Stimulated activated naive CD4-positive, alpha-beta T cell treated with Interleukin-2 at 50 U/mL for 16 hours (primary cell): ENCODE measurements at regions not wholly inside any gene's neighbourhood (a gene's known extent, or its start where the extent isn't known, plus 50 kb on each side); places are given as distances from the start of the nearest gene placed in this dataset.
"Not testable (repeated sequence)": the region's sequence is repeated elsewhere in the genome, so short reads cannot be mapped to it uniquely, and the experiment has no call there.

Source experiments
- DNase-seq: peaks from one replicate; lab custom pipeline; 2025; lab: John Stamatoyannopoulos, UW

DNA sequence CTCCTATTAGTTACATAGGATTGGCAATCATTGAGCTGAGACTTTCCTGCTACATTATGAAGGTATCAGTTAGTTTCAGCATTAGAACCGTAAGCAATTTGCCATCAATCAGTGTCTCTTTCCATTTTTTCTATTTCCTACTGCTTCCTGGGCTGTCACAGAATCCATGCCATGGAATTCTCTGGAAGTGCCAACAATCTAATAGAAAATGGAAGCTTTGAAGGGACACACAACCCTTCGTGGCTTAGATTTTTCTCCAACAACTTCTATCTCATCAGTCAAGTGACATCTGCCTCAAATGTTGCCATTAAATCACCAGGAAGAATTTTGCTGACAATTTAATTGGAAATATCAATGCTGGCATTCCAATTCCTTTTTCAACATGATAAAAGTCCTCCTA lies 183.5 kb upstream of the PARD3B start:
- no peak for DNase-seq

DNA sequence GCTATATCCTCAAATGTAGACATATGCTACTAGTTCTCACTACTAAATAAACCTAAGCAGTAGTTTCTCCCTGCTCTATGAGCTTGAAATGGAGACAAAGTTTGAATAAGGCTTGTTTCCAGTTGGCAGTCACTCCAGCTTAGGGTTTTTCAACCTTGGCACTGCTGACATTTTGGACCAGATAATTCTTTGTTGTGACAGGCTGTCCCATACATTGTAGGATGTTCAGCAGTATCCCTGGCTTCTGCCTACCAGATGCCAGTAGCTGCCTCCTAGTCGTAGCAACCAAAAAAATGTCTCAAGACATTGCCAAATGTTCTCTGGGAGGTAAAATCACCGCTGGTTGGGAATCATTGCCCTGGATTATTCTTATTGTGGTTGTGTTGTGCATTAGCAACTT lies 182.7 kb upstream of the PARD3B start:
- DNase-seq = no peak

DNA sequence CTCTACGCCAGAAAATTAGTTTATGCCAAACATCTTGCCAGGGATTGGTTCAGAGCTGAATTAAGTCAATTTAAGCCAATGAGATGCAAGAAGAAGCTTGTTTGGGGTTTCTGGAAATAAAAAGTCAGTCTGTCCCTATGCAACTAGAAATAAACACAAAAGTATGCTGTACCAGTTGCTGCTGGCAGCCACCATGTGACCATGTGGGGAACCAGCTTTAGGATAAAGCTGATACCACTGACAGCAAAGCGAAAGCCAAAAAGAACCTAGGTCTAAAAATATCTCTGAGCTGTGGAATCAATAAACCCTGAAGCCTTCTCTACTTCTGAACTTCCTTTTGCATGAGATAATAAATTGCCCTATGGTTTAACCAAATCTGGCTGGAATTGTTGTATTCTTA lies 181.8 kb upstream of the PARD3B start:
- DNase-seq = no peak

DNA sequence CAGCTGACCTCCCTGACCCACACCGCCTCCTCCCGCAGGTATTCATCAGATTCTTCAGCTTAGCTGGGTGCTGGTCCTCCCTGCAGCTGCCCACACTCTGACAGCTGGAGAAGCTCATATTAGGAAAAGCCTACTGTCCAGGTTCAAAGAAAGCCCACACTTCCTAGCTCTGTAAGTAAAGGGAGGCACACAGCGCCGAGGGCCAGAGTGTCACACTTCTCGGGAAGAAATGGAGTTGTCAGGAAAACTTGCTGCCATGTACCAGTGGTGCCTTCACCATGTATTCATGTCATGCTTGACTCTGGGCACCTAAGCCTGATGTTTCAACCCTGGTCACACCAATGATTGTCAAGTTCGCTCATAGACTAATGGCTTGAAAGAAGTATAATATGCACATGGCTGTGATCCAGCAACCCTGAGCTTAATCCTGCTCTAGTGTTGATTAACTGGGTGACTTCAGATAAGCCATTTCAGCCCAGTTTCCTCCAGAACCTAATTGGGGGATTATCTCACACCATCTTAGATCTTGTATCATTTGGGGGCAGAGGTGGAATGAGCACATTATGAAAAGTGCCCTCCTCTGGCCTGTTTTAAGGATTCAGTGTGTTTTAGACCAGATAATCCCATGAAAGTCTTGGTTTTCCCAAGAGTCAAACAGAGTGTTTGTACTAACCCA lies 180.3 kb upstream of the PARD3B start:
- no peak for DNase-seq

DNA sequence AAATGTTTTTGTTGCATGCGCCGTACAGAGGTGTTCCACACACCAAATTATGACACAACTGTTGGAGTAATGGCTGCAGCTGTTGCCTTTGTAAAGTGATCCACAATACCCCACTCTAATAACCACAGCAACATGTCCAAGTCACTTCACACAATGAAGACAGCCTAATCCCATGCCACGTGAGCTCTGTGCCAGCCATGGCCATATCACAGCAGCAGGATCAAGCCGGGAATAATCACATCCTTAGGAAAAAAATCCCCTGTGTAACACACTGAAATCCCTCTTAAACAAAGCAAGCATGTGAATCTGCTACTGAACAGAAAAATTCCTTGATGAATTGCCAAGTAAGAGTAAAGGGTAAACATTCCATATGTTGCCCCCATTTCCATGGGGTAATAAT lies 179.5 kb upstream of the PARD3B start:
- no peak for DNase-seq

DNA sequence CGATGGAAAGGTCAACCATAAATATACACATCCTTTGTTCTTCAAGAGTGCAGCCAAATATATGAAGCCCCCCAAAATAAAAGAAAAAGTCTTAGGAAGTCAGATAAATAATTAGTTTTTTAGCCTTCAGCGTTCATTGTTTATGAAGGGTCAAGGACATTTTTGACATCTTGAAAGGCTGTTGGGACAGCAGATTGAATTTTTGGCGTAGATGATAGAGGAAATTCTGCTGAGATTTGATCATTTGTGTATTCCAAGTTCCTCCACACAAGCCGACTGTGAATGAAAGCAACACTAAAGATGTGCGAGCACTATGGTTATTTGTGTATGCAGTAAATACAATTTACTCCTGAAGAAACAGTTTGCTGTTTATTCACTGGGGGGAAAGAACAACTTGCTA lies 177.8 kb upstream of the PARD3B start:
- DNase-seq = no peak

DNA sequence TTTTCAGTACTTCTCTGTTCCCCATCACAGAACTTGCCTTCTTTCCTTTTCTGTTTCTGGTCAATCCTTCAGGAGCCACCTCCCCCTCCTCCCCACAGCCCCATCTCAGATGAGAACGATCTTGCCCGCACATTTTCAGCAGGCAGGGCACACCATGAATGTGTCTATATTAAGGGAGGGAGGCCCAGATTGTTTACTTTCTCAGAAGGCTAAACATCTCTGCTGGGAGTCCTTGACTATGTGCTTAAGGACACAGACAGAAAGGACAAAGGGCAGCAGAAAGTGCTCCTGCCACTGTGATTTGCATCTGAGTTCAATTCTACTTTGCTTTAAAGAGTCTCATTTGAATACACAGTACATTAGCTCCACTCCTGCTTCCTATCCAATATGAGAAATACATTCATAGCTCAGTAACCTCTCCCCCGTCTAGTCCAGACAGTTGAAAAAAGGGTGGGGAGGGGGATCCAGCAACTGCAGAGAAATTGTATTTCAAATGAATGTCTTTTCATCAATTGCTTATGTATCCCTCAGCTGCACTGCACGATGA lies 175.0 kb upstream of the PARD3B start:
- no peak for DNase-seq

DNA sequence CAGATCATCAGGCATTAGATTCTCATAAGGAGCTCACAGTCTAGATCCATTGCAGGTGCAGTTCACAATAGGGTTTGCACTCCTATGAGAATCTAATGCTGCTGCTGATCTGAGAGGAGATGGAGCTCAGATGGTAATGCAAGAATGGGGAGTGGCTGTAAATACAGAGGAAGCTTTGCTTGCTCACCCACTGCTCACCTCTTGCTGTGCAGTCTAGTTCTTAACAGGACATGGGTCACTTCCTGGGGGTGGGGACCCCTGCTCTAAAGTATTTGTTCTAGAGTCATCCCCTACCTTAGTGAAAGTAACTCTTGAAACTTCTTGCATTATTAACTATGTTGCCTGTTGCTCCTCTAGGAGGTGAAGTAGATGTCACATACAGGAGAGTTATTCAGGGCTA lies 171.3 kb upstream of the PARD3B start:
- no peak for DNase-seq

DNA sequence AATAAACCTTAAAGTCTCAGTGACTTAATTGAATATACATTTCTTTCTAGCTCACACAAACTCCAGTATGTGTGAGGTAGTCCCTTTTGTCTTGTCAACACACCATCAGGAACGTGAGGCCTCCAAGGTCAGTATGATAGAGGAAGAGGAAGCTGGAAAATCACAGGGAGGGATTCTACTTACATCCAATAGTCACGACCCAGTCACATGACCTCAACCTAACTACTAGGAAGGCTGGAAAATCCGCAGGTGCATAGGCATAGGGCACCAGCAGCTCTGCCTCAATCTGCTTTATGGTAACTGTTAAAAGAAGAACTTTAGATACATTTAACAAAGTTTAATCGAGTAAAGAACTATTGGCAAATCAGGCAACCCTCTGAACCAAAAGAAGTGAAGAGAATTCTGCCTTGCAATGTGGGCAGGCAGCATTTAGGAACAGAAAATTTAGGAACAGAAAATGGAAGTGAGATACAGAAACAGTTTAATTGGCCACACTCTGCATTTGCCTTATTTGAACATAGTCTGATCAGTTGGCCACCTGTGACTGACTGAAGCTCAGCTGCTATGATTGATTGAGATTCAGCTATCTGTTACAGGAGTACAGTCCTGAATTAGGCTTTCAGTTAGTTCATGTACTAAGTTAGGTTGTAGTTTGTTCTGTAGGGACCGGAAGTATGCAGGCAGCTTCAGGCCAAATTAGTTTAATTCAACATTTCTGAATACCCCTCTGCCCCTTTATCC lies 165.0 kb upstream of the PARD3B start:
- no peak for DNase-seq

DNA sequence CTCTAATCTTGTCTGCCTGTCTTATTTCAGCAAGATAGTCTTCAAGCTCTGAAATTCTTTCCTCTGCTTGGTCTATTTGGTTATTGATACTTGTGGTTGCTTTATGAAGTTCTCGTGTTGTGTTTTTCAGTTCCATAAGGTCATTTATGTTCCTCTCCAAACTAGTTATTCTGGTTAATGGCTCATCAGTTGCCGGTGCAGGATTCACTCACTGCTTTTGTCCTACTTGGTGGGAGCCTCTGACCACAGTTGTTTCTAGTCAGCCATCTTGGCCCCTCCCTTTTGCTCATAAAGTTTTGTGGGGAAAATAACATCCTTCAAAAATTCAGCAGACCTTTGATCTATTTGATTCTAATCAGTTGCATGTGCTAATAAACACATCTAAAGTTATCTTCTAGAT lies 158.6 kb upstream of the PARD3B start:
- no peak for DNase-seq

DNA sequence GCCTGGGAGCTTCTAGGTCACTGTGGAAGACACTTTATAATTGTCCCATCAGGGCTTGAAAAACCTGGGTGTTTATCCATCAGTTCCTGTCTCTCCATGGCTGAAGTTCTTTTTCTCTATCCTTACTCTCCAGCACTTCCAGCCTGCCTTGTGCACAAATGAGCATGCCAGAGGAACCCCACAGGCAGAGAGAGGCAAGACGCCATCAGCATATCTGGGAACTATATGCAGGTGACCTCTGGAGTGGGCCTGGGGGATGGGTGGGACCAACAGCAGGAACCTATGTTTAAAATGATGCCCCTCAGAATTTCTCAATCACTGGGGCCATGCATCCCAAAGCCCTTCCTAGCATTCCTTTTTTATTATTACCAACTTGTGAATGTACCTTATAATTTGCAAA lies 156.2 kb upstream of the PARD3B start:
- no peak for DNase-seq

DNA sequence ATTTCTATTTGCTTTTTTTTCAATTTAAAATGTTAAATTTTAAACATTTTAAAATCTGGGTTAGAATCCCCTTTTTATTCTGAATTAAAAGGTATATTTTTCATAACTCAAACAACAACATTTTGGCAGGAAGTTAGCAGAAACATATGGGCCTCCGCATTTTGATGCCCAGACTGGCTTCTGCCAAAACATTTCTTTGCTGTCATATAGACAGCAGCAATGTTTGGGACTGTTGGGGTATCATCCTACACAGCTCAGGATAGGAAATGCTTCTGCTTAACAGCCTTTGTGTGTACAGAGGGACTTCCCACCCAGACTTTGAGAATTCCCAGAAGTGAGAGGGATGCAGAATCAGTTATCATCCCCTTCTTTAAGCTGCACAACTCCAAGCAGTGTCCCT lies 155.4 kb upstream of the PARD3B start:
- DNase-seq = no peak

DNA sequence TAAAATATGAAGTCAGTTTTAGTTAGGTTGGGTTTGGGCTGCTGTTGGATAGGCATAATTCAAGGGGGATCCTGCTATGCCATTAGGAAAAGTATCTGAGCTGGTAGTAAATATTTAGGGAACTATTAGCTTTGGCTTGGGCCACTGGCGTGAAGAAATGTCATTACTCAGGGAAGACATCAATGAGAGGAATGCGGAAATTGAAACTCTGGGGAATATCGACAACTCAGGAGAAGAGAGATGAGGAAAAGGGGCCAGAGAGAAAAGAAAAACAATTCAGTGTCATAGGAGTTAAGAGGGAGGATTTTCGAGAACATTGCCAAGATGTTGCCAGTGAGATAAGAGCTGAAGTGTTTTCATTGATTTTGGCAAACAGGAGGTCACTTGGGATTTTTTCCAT lies 149.7 kb upstream of the PARD3B start:
- no peak for DNase-seq

DNA sequence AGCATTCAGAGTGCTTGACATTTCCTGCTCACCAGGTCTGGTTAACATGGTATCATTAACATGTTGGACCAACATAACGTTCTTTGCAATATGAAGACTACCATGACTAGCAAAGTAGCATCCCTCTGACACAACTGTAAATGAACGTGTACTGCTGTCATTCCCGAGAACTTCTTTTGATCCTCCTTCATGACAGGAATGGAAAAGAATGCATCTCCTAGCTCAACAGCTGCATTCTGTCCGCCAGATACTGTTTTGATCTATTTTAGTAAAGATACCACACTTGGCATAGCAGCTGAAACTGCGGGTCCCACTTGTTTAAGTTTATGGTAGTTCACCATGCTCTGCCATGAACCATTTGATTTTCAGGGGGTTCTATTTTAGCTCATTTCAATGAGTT lies 144.2 kb upstream of the PARD3B start:
- no peak for DNase-seq

DNA sequence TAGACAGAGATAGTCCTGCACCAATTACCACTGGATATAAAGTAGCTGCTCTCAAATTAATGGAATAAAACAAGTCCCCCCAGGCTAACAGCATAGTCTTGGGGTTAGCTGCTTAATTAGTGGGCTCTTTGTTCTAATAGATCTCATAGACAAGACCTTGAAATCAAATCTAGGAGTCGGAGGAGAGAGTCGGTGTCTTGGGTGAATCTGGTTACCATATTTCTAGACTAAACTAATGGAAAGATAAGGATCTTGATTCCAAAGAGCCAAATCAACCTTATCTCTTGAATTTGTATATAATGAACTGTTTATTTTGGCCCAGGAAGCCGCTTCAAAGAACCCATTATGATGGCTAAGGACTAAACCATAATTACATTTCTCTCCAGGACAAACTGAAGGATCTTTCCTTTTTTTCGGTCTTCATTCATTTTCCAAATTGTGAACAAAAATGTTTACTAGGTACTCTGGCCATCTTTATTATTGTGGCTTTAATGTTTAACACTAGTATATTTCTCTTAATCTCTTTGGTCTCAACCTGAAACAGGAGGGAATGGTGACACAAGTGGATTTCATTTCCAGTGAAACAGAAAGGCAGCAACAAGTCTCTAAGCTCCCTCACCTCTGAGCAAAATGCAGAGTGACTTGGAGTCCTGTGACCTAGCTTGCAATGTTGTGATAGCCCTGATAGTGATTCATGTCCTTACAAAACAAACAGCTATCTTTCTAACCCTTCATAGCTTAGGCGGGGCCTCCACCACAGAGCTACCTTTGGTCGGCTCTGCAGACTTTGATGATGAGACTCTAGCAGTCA lies 137.9 kb upstream of the PARD3B start:
- DNase-seq = no peak

DNA sequence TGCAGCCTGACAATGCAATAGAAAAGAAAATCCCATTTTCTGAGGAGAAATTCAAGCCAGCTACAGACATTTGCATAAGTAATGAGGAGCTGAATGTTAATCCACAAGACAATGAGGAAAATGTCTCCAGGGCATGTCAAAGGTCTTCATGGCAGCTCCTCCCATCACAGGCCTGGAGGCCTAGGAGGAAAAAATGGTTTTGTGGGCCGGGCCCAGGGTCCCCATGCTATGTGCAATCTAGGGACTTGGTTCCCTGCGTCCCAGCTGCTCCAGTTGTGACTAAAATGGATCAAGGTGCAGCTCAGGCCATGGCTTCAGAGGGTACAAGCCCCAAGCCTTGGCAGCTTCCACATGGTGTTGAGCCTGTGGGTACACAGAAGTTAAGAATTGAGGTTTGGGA lies 132.5 kb upstream of the PARD3B start:
- DNase-seq = not testable (repeated sequence)

DNA sequence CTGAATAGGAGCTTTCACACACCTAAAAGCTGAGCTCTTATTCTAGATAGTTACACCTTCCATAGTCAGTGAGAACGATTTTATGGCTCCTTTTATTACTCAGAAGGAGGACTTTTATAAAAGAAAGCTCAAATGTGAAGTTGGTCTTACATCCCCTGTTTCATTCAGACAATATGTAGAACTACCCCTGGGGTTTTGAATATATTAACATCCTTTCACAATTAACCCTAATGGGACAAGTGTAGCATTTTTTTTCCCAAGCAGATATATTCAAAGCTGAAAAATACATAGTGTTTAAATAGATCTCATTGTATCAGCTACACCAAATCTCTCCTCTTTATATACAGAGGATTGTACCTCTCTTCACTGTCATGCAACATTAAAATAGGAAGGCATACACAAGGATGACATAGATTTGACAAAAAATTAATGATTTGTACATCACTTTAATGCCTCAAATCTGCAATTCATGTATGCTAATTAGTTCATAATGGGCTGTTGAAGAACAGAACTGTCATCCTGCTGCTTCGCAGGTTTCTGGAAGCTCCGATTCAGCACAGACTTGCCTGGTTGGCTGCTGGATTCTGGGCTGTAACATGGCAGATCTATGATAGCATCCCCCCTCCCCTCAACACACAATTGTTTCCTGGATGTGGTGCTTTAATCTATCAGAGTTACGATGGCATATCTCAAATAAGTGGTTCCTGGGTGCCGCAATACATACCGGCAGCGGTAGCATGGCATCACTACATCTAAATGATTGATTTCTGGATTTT lies 129.7 kb upstream of the PARD3B start:
- DNase-seq = no peak

DNA sequence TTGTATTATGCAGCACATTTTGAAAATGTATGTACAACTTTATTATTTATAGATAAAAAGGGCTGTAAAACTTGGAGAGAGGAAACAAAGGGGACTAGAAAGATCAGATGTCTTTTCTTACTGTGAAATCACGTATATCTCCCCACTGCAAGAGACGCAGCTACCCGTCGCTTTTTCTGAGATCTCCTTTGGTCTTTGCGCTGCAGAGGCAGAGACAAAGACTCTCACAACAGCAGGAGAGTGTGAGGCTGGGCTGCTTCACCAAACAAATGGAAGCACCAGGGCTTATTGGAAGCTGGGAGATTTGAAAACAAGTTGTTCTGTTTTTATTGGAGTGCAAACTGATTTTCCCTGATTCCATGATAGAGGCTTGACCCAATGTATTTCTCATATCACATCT lies 129.0 kb upstream of the PARD3B start:
- no peak for DNase-seq

DNA sequence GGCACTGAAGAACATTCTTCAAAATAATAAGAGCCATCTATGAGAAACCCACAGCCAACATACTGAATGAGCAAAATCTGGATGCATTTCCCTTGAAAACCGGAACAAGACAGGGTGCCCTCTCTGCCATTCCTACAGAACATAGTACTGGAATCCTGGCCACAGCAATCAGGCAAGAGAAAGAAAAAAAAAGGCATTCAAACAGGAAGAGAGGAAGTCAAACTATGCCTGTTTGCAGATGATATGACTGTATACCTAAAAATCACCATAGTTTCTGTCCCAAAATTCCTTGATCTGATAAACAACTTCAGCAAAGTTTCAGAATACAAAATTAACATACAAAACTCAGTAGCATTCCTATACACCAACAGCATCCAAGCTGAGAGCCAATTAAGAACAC lies 119.5 kb upstream of the PARD3B start:
- no peak for DNase-seq

DNA sequence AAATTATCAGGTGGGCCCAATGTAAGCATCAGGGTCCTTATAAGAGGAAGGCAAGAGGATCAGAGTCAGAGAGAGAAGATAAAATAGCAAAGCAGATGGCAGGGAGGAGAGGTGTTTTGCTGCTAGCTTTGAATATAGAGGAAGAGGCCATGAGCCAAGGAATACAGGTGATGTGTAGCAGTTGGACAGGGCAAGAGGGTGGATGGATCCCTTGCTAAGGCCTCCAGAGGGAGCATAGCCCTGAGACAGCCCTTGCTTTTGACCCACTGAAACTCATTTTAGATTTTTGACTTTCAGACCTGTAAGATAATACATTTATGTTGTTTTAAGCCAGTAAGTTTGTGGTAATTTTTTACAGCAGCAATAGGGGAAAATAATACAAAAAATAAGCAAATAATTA lies 116.6 kb upstream of the PARD3B start:
- no peak for DNase-seq

DNA sequence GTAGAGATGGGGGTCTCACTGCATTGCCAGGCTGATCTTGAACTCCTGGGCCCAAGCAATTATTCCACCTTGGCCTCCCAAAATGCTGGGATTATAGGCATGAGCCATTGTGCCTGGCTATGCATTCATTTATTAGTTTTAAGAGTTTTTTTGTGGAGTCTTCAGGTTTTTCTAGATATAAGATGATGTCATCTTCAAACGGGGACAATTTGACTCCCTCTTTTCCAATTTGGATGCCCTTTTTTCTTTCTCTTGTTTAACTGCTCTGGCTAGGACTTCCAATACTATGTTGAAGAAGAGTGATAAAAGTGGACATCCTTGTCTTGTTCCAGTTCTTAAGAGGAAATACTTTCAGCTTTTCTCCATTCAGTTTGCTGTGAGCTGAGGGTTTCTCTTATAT lies 113.7 kb upstream of the PARD3B start:
- no peak for DNase-seq

DNA sequence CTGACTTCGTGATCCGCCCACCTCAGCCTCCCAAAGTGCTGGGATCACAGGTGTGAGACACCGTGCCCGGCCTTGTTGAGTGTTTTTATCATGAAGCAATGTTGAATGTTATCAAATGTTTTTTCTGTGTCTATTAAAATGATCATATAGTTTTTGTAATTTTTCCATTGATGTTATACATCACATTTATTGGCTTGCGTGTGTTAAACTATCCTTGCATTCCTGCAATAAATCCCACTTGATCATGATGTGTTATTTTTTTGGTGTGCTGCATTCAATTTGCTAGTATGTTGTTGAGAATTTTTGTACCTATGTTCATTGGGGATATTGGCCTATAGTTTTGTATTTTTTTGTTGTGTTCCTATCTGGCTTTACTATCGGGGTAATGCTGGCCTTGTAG lies 113.1 kb upstream of the PARD3B start:
- DNase-seq = no peak
